ENCODE measurements at regions not wholly inside any gene's neighbourhood (a gene's known extent, or its start where the extent isn't known, plus 50 kb on each side); places are given as distances from the start of the nearest gene placed in this dataset.

GRCh38 chr12:89185889-89186288 lies 166.4 kb downstream of the DUSP6 start:
- no peak for TF ChIP-seq CTCF (IDR thresholded peaks at IDR 0.05; ENCODE audit: control extremely low read depth, extremely low read depth)
- Histone ChIP-seq H3K4me1 (ENCODE audit: control insufficient read depth in 5 of 5, insufficient read depth in 5 of 5, low read length in 5 of 5) (peaks cover 0 to 3% (median 0%) of the 10 kb centered on the region in 5 donors), H3K9me3 (ENCODE audit: control insufficient read depth in 4 of 4, insufficient read depth in 3 of 4, low read length in 3 of 4) (peaks cover 0 to 6% (median 2%) of the 10 kb centered on the region in 4 donors), H3K9ac (ENCODE audit: insufficient read depth in 1 of 2, low read length in 2 of 2) (no peak overlapping the region), H3K27ac (ENCODE audit: low read depth in 1 of 2, low read length in 1 of 2) (no peak overlapping the region), H3K4me3 (no peak overlapping the region), H3K36me3 (ENCODE audit: control insufficient read depth in 4 of 4, insufficient read depth in 4 of 4, low read length in 4 of 4) (no peaks in the 10 kb centered on the region), H3K27me3 (ENCODE audit: control insufficient read depth in 3 of 3, insufficient read depth in 3 of 3, low read length in 2 of 3) (no peaks in the 10 kb centered on the region)
- whole genome bisulfite sequencing, 2 donors: 82 to 92% methylated on average over 2 of the region's 2 CpGs
- ATAC-seq (ENCODE audit: insufficient read depth, low FRiP score): no peak
- no peak for DNase-seq

GRCh38 chr12:89185181-89185580 lies 167.1 kb downstream of the DUSP6 start:
- ATAC-seq (ENCODE audit: insufficient read depth, low FRiP score): no peak
- no peak overlapping the region for H3K9ac ChIP-seq (ENCODE audit: insufficient read depth in 1 of 2, low read length in 2 of 2)
- DNase-seq: no peak
- no peak overlapping the region for H3K27ac ChIP-seq (ENCODE audit: low read depth in 1 of 2, low read length in 1 of 2)
- H3K27me3 ChIP-seq (ENCODE audit: control insufficient read depth in 3 of 3, insufficient read depth in 3 of 3, low read length in 2 of 3): no peaks in the 10 kb centered on the region
- no peak for TF ChIP-seq CTCF (IDR thresholded peaks at IDR 0.05; ENCODE audit: control extremely low read depth, extremely low read depth)
- H3K4me1 ChIP-seq (ENCODE audit: control insufficient read depth in 5 of 5, insufficient read depth in 5 of 5, low read length in 5 of 5): peaks cover 0 to 10% (median 0%) of the 10 kb centered on the region in 5 donors
- no peaks in the 10 kb centered on the region for H3K36me3 ChIP-seq (ENCODE audit: control insufficient read depth in 4 of 4, insufficient read depth in 4 of 4, low read length in 4 of 4)
- no peak overlapping the region for H3K4me3 ChIP-seq
- 93 to 99% methylated on average over 3 of the region's 3 CpGs for WGBS, 2 donors
- H3K9me3 ChIP-seq (ENCODE audit: control insufficient read depth in 4 of 4, insufficient read depth in 3 of 4, low read length in 3 of 4): peaks cover 0 to 6% (median 2%) of the 10 kb centered on the region in 4 donors

- H3K27me3 ChIP-seq (ENCODE audit: control insufficient read depth in 3 of 3, insufficient read depth in 3 of 3, low read length in 2 of 3): no peaks in the 10 kb centered on the region
- peaks cover 0 to 17% (median 0%) of the 10 kb centered on the region in 5 donors for H3K4me1 ChIP-seq (ENCODE audit: control insufficient read depth in 5 of 5, insufficient read depth in 5 of 5, low read length in 5 of 5)
- 48 to 73% methylated on average over 2 of the region's 2 CpGs for WGBS, 2 donors
- H3K9ac ChIP-seq (ENCODE audit: insufficient read depth in 1 of 2, low read length in 2 of 2): no peak overlapping the region
- DNase-seq (no peak), ATAC-seq (ENCODE audit: insufficient read depth, low FRiP score) (peak; percentile 67)
- H3K27ac ChIP-seq (ENCODE audit: low read depth in 1 of 2, low read length in 1 of 2): no peak overlapping the region
- TF ChIP-seq CTCF (IDR thresholded peaks at IDR 0.05; ENCODE audit: control extremely low read depth, extremely low read depth): no peak
- no peaks in the 10 kb centered on the region for H3K36me3 ChIP-seq (ENCODE audit: control insufficient read depth in 4 of 4, insufficient read depth in 4 of 4, low read length in 4 of 4)
- no peaks in the 10 kb centered on the region for H3K9me3 ChIP-seq (ENCODE audit: control insufficient read depth in 4 of 4, insufficient read depth in 3 of 4, low read length in 3 of 4)
- no peak overlapping the region for H3K4me3 ChIP-seq
Observed at GRCh38 chr12:89183985-89184435, 168.3 kb downstream of the DUSP6 start.

Measured in lung (tissue), 11 donors.